ENCODE measurements at regions not wholly inside any gene's neighbourhood (a gene's known extent, or its start where the extent isn't known, plus 50 kb on each side); places are given as distances from the start of the nearest gene placed in this dataset.

DNA sequence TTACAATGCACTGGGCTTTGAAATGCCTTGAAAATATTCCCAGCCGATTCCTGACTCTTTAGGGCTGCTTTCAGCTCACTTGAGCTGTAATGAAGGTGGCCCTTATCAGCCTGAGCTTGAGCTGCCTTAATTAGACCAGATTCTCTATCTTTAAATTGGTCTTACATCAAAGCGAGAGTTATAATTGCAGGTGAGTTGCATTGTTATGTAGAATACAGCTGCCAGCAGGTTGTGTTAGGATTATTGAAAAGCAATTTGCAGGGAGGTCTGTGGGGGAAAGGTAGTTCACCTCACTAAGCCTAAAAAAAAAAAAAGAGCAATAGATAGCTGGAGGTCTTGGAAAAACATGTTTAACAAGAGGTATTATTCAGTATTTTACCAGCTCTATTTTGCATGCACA lies 142.2 kb upstream of the HABP2 start:
- TF ChIP-seq CTCF (IDR thresholded peaks at IDR 0.05; ENCODE audit: low read length) (no peak), EZH2 (optimal IDR thresholded peaks at IDR 0.05; ENCODE audit: low read depth, low read length) (no peak), EZH2phosphoT487 (IDR thresholded peaks at IDR 0.05; ENCODE audit: low read length) (no peak)

Measured in MM.1S (cell line).